ENCODE measurements at regions not wholly inside any gene's neighbourhood (a gene's known extent, or its start where the extent isn't known, plus 50 kb on each side); places are given as distances from the start of the nearest gene placed in this dataset.
A peak's percentile ranks its signal among the peaks of the same experiment; 100 is the strongest.

DNA sequence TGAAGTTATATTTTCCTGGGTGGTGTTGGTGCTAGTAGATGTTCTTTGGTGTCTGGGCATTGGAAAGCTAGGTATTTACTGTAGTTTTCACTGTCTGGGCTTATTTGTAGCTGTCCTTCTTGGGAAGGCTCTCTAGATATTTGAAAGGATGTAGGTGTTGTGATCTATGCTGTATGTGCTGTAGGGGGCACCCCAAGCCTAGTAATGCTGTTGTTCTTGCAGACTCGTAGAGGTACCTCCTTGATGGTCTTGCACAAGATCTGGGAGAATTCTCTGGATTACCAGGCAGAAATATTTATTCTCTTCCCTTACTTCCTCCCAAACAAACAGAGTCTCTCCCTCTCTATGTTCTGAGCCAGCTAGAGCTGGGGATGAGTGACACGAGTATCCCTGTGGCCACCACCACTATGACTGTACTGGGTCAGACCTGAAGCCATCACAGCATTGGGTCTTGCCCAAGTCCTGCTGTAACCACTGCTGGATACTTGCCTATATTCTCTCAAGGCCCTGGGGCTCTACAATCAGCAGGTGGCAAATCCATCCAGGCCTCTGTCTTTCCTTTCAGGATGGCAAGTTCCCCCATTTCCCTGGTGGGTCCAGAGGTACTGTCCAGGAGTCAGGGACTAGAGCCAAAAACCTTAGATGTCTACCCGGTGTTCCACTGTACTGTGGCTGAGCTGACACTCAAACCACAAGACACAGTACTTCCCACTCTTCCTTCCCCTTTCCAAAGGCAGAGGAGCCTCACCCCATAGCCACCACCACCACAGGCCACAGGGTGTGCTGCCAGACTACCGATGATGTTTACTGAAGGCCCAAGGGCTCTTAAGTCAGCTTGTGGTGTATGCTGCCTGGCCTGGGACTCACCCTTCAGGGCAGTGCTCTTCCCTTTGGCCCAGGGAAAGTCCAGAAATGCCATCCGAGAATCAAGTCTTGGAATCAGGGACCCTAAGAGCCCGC, 195.2 kb upstream of the DPPA4 start:
- DNase-seq (ENCODE audit: low read depth in 2 of 2): peak in 1 of 2 donors; percentile 19

DNA sequence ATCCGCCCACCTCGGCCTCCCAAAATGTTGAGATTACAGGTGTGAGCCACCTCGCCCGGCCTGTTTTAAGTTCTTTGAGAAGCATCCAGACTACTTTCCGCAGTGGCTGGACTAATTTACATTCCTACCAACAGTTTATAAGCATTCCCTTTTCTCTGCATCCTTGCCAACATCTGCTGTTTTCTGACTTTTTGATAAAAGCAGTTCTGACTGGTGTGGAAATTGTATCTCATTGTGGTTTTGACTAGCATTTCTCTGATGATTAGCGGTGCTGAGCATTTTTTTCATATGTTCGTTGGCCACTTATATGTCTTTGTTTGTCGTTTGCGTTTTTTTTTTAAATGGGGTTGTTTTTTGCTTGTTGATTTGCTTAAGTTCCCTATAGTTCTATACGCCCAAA, 208.4 kb upstream of the DPPA4 start:
- DNase-seq (ENCODE audit: low read depth in 2 of 2): no peak

DNA sequence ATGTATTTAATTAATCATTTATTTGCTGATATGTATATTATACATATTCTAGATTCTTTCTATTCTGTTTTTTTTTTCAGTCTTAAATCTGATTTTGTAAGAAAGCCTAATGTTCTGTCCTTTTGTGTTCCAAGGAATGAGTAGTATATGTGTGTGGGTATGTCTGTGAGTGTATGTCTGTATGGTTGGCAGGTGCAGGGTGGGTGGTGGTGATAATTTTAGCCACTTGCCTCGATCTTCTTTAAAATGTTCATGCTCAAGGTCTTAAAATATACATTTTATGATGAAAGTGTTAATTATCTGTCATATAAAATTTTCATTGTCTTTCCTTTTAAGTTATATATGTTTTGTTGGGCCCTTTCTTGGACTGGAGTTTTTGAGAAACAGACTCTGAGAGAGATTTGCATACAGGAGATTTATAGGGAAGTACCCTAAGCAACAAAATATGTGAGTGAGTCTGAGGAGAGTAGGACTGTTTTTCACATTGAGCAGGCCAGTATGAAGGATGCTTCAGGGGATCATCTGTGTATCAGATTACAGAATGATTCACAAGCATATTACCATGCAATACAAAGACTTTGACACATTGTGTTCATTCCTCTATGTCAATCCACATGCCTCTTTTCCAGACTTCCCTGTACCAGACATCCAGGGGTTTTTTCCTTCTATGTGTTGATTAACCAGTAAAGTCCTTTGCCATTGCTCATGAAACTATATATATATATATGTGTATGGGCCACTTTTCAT, 211.0 kb upstream of the DPPA4 start:
- no peak for DNase-seq (ENCODE audit: low read depth in 2 of 2)

DNA sequence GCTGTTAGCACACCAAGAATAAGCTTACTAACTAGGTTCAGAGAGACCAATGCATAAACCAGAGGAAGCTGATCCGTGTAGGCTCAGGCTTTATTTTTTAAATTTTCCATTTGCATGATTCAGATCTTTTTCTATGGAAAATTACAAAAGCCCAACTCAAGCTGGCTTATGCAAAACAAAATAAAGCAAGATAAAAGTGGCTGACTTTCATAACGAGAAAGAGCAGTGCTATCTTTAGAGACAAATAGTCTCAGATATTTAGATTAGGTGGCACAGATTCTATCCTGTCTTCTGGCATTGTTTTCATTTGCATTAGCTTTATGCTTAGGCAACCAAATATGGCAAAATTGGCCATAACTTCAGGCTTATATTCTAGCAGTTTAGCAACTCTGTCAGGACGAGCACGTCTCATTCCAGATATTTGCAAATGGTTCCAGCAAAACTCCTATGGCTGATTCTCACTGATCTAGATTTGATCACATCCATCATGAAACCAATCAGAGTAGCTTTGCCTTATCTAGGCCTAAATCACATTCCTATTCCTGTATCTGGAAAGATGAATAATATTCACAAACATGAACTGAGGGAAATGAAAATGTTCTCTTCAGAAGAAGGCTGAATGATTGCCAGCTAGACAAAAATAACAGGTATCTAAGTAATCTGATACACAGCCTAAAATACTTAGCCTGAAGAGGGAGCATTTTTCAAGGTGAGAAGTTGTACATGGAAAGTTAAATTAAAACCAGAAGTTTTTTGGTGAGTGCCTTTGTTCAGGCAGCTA, 216.4 kb upstream of the DPPA4 start:
- no peak for DNase-seq (ENCODE audit: low read depth in 2 of 2)

DNA sequence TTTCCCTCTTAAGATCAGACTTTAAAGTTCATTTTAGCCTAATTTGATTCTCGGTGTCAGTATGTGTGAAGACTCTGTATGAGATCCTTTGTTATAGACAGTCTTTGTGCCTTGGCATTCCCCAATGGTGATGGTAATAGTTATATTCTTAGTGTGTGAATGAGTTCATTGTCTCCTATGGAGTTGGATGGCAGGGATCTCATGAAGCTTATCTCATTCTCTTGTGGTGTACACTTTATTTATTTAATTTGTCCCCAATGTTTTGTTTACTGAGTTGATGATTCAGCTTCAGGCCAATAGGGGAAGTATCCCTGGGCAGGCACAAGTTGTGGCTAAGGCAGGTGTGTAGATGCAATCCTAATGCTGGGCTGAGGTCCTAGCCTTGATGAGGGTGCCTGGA, 222.0 kb upstream of the DPPA4 start:
- no peak for DNase-seq (ENCODE audit: low read depth in 2 of 2)

DNA sequence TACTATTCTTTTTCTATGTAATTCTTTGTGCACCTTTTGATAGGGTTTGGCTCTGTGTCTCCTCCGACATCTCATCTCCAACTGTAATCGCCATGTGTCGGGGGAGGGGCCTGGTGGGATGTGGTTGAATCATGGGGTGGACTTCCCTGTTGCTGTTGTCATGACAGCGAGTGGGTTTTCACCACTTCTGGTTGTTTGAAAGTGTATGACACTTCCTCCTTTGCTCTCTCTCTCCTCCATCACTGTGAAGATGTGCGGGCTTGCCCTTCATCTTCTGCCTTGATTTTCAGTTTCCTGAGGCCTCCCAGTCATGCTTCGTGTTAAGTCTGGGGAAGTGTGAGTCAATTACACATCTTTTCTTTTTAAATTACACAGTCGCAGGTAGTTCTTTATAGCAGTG, 225.8 kb upstream of the DPPA4 start:
- DNase-seq (ENCODE audit: low read depth in 2 of 2): peak in 1 of 2 donors; percentile 5

- no peak for DNase-seq (ENCODE audit: low read depth in 2 of 2)
These were observed 231.9 kb upstream of the DPPA4 start for GRCh38 chr3:109569135-109569846.

GRCh38 chr3:109570408-109570807, 233.1 kb upstream of the DPPA4 start:
- DNase-seq (ENCODE audit: low read depth in 2 of 2): no peak

DNA sequence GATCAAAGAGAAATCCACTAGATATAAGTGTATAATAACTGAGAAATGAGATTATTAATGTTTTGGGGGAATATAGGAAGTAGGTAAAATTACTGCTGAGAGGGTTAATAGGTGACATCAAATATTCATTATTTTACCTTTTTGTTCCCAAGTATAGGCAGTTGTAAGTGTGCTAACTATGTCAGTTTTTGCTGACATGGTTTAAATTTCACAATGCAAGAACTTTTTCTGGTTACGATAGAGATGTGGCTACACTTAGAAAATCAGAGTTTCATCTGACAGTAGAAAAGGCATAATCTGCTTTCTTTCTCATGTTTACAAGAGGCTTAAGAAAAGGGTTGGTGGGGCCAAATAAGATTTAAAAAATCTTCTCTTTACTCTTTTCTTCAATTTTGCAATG, 235.0 kb upstream of the DPPA4 start:
- DNase-seq (ENCODE audit: low read depth in 2 of 2): no peak

- no peak for DNase-seq (ENCODE audit: low read depth in 2 of 2)
These were observed 259.6 kb upstream of the DPPA4 start for GRCh38 chr3:109596991-109597390.

DNA sequence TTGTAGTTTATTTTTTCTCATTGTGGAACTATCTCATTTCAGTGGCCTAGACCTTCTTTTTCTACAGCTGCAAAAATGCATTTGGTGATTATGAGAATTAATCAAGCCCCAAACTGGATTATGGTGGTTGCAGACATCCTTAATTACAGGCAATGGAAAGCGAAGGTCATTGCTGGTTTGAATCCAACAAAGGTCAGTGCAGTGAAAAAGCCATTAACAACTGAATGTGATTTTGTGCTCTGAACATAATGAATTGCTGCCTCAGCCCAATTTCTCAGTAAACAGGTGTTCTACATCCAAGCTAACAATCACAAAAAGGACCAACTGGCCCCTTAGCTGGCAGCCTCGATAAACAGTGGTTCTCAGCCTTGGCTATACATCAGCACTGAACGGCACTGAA, 260.1 kb upstream of the DPPA4 start:
- DNase-seq (ENCODE audit: low read depth in 2 of 2): no peak

DNA sequence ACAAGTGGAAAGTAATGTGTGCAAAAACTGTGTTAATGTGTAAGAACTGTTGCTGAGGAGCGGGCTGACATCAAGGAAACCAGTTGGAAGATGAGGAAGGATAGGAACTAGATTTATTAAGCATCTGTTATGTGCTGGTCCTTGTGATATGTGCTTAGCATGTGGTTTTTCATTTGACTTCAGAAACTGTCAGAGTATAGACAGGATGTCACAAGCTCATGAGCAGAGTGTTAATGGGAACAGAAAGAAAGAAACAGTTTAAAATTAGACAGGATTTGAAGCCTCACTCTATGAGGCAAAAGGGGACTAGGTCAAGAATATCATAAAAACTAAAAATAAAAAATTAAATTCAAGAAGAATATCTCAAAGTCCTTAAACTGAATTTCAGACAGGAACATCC, 270.6 kb upstream of the DPPA4 start:
- no peak for DNase-seq (ENCODE audit: low read depth in 2 of 2)

GRCh38 chr3:109608574-109608973, 271.2 kb upstream of the DPPA4 start:
- DNase-seq (ENCODE audit: low read depth in 2 of 2): no peak

- DNase-seq (ENCODE audit: low read depth in 2 of 2): no peak
These were observed 281.5 kb upstream of the DPPA4 start for GRCh38 chr3:109618766-109619378.

- no peak for DNase-seq (ENCODE audit: low read depth in 2 of 2)
These were observed 294.6 kb upstream of the DPPA4 start for GRCh38 chr3:109631897-109632296.

- no peak for DNase-seq (ENCODE audit: low read depth in 2 of 2)
These were observed 302.9 kb upstream of the DPPA4 start for GRCh38 chr3:109640146-109640652.

DNA sequence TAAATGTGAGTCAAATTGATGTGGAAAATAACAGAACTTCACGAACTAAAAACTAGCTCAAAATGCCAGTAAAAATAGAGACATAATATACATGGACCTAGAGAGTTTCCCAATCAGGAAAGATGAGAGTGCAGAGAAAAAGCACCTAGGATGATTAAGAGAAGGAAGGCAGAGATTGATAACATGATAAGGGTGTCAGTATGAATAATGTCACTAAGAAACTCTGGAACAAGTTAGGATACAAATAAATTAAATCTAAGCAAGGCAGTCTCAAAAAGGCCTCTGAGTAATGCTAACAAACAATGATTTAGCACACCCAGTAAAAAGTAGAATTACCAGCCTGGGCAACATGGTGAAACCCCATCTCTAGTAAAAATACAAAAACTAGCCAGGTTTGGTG, 304.7 kb upstream of the DPPA4 start:
- no peak for DNase-seq (ENCODE audit: low read depth in 2 of 2)

DNA sequence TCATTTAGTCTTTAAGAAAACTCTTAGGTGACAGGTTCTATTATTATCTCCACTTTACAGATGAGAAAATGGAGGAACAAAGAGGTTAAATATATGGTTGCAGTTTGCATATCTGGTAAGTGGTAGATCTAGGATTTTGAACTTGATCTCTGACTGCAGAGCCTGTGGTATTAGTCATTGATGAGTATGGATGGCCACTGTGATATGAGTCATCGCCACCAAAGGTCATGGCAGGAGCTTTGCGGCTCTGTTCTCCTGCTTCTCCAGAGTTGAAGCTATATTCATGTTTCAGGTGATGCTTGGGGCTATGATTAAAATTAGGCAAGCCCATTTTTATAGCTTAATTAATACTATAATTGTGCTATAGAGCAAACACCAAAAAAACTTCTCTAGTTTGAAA, 306.2 kb upstream of the DPPA4 start:
- DNase-seq (ENCODE audit: low read depth in 2 of 2): peak in 1 of 2 donors; percentile 1

DNA sequence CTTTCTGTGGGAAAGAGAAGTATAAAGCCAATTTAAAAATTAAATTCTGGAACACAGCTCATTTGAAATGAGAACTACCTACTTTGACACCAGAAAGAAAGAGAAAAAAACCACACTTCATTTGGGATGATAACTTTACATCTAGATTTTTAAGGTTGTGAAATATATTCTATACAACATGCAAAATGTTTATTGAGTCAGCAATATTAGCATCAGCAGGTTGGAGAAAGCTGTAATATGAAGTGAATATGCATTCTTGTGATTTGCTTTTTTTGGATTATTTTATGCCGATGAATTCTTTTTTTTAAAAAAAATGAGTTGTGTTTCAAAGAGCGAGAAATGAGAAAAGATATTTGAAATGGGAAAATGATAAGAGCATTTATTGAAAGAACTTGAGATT, 307.0 kb upstream of the DPPA4 start:
- no peak for DNase-seq (ENCODE audit: low read depth in 2 of 2)

DNA sequence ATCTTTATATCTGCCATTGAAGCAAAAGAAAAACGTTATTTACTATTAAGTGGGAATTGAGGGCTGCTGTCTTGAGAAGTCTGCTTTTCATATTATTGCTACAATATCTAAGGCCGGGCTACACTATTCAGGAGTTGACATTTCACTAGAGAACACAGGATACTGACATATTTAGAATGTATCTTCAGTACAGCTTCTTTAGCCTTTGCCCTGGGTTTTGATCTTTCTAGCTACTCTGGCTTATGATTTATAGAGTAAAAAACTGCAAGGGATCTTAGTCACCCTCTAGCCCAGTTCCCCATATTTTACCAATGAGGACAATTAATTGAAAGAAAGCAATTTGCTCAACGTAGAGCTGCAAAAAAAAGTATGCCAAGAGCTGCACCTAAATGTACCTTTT, 307.4 kb upstream of the DPPA4 start:
- DNase-seq (ENCODE audit: low read depth in 2 of 2): no peak

DNA sequence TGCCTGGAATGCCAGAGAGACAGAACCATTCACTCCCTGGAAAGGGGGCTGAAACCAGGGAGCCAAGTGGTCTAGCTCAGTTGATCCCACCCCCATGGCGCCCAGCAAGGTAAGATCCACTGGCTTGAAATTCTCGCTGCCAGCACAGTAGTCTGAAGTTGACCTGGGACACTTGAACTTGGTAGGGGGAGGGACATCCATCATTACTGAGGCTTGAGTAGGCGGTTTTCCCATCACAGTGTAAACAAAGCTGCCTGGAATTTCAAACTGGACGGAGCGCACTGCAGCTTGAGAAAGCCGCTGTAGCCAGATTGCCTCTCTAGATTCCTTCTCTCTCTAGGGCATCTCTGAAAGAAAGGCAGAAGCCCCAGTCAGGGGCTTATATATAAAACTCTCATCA, 310.7 kb upstream of the DPPA4 start:
- DNase-seq (ENCODE audit: low read depth in 2 of 2): no peak

Measured in stimulated activated CD4-positive, alpha-beta T cell treated with anti-CD3 and anti-CD28 coated beads, Interleukin-15, amount 100 ng/mL, for 48 hours (primary cell).